ENCODE measurements at regions not wholly inside any gene's neighbourhood (a gene's known extent, or its start where the extent isn't known, plus 50 kb on each side); places are given as distances from the start of the nearest gene placed in this dataset.

GRCh38 chr3:118110211-118110610 is 924.4 kb downstream of the IGSF11 start:
- no peak overlapping the region for H3K23ac ChIP-seq (ENCODE audit: insufficient read length)
- no peak overlapping the region for H3K27ac ChIP-seq (ENCODE audit: low read depth, low read length)
- H4K5ac ChIP-seq (ENCODE audit: insufficient read length, low read depth, low read length) = no peak overlapping the region
- H3K79me2 ChIP-seq (ENCODE audit: control insufficient read depth in 1 of 2, insufficient read depth in 2 of 2, low read length in 2 of 2) = no peaks in the 10 kb centered on the region
- no peak overlapping the region for H2BK5ac ChIP-seq (ENCODE audit: low read depth, low read length)
- DNase-seq (ENCODE audit: low read depth in 1 of 2, low spot score in 2 of 2) = no peak
- H2AFZ ChIP-seq (ENCODE audit: low read length) = peak overlapping the region; percentile 100
- H4K8ac ChIP-seq (ENCODE audit: extremely low read depth, insufficient read depth, low read length) = no peak overlapping the region
- 80% methylated on average over 6 of the region's 6 CpGs; no CpG with 5 or more reads in 1 of the 2 experiments for WGBS, 2 experiments (ENCODE audit: extremely low coverage in 1 of 2, insufficient coverage in 1 of 2, insufficient read length in 1 of 2, insufficient replicate concordance in 2 of 2, low coverage in 1 of 2, low lambda C conversion rate in 2 of 2, missing lambda C conversion rate in 1 of 2)
- no peak overlapping the region for H2BK120ac ChIP-seq (replicated peaks; ENCODE audit: low read depth, low read length)
- H4K91ac ChIP-seq (replicated peaks; ENCODE audit: insufficient read length, low read length) = no peak overlapping the region
- peaks cover 0 to 7% (median 4%) of the 10 kb centered on the region in 4 experiments; a peak in 3 of 7 replicates for H3K4me1 ChIP-seq (replicated peaks in 1 of 4; ENCODE audit: control insufficient read depth in 3 of 4, insufficient read depth in 4 of 4, low read length in 3 of 4)
- H3K36me3 ChIP-seq (ENCODE audit: control insufficient read depth in 2 of 4, insufficient read depth in 4 of 4, low read length in 3 of 4) = no peaks in the 10 kb centered on the region
- H3K4ac ChIP-seq (replicated peaks; ENCODE audit: insufficient read length, low read depth, low read length) = no peak overlapping the region
- no peak overlapping the region for H3K4me2 ChIP-seq (ENCODE audit: insufficient read depth in 1 of 2, low read depth in 2 of 2, low read length in 2 of 2)
- H3K27me3 ChIP-seq (replicated peaks in 1 of 4; ENCODE audit: control insufficient read depth in 3 of 4, extremely low read depth in 1 of 4, insufficient read depth in 3 of 4, low read length in 3 of 4) = no peaks in the 10 kb centered on the region
- H3K14ac ChIP-seq (ENCODE audit: insufficient read length) = no peak overlapping the region
- no peak overlapping the region for H3K18ac ChIP-seq (ENCODE audit: extremely low read depth, low read length)
- no peak overlapping the region for H3K9ac ChIP-seq (replicated peaks in 1 of 4; ENCODE audit: extremely low read depth in 1 of 4, low read depth in 3 of 4, low read length in 3 of 4)
- no peaks in the 10 kb centered on the region for H3K9me3 ChIP-seq (ENCODE audit: insufficient read depth in 2 of 2, low read depth in 1 of 2, low read length in 1 of 2)
- peak overlapping the region; percentile 71; the same call in 1 of the 2 replicates for H2BK12ac ChIP-seq (ENCODE audit: low read depth, low read length)
- POLR2A ChIA-PET (ENCODE audit: partially characterized antibody) = no interaction called here
- H4K20me1 ChIP-seq (replicated peaks in 1 of 2; ENCODE audit: control insufficient read depth in 1 of 2, insufficient read depth in 2 of 2, low read length in 2 of 2) = no peaks in the 10 kb centered on the region
- H3K4me3 ChIP-seq (ENCODE audit: extremely low read depth in 1 of 4, insufficient read depth in 2 of 4, low read depth in 3 of 4, low read length in 4 of 4) = no peak overlapping the region
- H2BK15ac ChIP-seq (ENCODE audit: low read length) = no peak overlapping the region
- no peak for TF ChIP-seq BACH1 (IDR thresholded peaks at IDR 0.05; ENCODE audit: low read length)
- no peak overlapping the region for H2AK5ac ChIP-seq (ENCODE audit: low read depth, low read length)
- no peak overlapping the region for H2BK20ac ChIP-seq (ENCODE audit: low read length)
- no peak for FAIRE-seq
- CTCF ChIA-PET (ENCODE audit: partially characterized antibody) = no interaction called here
- no peak overlapping the region for H3K56ac ChIP-seq (replicated peaks; ENCODE audit: insufficient read length, low read depth, low read length)
- no peaks in the 10 kb centered on the region for H3K79me1 ChIP-seq (ENCODE audit: low read depth, low read length)
- no peaks in the 10 kb centered on the region for H3K23me2 ChIP-seq (ENCODE audit: low read depth, low read length)
